HG03469 (cell line): ENCODE measurements at regions not wholly inside any gene's neighbourhood (a gene's known extent, or its start where the extent isn't known, plus 50 kb on each side); places are given as distances from the start of the nearest gene placed in this dataset.

Source experiments
- ATAC-seq: cut with Tn5 transposase; IDR thresholded peaks from one replicate; pipeline ENCODE4 v1.9.1; 2021; ENCODE audit warnings: mild to moderate bottlenecking, moderate library complexity, moderate number of reproducible peaks; ENCODE audit not compliant: unreplicated experiment

DNA sequence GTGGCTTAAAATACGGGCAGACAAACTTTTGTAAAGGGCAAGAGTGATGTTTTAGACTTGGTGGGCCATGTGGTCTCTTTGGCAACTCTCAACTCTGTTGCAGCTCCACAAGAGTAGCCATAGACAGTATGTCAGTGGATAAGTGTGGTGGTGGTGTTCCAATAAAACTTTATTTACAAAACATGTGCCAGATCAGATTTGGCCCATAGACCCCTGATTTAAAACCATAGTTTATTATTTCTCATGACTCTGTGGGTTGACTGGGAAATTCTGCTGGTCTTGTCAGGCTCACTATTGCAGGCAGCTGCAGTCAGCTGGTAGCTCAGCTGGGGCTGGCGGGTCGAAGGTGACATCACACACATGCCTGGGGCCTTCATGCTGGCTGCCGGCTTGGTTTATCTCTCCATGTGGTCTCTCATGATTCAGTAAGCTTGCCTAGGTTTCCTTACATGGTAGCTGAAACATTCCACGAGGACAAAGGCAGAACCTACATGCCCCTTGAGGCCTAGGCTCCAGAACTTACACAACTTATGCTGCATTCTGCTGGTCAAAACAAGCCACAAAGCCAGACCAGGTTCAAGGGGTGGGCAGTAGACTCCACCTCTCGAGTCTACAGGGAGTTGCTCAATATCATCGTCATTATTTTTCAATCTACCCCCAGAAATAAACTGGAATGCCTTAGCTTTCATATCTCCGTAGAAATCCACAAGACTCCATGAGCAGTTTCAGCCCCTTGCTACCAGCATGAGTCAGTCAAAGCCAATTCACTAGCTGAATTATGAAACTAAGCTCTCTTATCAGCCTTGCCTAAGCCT lies 245.7 kb downstream of the WDR11 start:
- ATAC-seq = no peak

GRCh38 chr10:121098211-121098610 lies 247.0 kb downstream of the WDR11 start:
- no peak for ATAC-seq

DNA sequence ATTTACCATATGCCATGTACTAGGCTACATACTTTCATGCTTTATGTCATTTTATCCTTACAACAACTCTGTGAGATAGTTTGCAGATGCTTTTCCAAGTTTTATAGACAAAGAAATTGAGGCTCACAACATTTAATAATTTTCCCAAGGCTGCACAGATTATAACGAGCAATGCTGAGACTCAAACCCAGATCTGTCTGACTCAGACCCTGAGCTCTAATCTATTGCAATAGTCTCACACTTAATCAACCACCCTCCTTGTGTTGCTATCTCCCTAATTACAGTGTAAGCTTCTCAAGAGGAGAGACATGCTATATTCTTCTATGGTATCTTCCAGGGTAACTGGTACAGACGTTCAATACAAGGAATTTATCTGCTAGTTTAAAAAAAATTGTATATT lies 247.6 kb downstream of the WDR11 start:
- no peak for ATAC-seq

DNA sequence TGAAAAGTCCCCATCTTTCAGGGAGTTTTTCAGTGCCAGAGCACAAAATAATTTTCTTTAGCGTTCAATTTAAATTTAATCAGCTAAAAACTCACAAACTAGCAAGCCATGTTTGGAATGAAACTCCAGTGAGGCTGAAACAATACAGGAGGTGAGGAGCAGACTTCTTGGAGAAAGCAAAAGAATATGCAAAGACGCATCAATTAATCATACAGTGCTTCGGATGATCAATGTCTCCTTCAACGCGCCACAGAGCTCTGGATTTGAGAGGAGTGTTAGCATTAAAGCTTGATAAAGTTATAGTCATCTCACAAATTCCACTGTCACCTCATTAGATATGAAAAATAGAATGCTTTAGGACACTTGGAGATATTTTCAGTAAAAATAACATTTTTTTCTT lies 248.0 kb downstream of the WDR11 start:
- no peak for ATAC-seq

- no peak for ATAC-seq
Measured at GRCh38 chr10:121099592-121099991, 248.4 kb downstream of the WDR11 start.

GRCh38 chr10:121101561-121101960 lies 250.4 kb downstream of the WDR11 start:
- no peak for ATAC-seq

- ATAC-seq = no peak
Measured at GRCh38 chr10:121102706-121103105, 251.5 kb downstream of the WDR11 start.

DNA sequence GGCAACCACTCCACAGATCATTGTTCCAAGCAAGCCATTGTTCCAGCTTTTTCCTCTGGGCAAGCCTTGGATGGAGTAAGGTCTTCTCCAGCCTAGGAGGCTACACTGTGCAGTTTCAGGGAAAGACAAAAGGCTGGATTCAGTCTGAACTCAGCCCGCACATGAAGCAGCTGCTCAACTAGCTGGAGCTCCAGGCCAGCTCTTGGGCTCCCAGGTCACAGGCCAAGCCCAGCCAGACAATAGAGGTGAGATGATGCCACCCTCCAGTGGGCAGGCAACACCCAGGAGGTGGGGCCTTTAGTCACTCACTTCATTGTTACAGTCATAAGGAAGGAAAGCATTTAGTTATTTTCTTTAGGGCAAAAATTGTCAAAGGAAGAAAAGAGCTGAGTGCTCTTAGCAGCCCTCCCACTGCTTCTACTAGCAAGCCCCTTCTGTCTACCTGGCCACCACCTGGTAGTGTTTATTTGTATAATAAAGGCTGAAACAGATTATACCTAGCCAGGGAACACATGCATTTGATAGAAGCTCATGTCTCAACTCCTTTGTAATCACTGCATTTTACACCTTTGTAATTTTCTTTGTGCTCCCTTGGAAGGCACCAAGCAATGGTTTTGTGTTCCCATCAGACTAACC lies 253.4 kb downstream of the WDR11 start:
- ATAC-seq = no peak

- ATAC-seq = no peak
Measured at GRCh38 chr10:121106611-121107010, 255.4 kb downstream of the WDR11 start.

GRCh38 chr10:121108051-121108450 lies 256.9 kb downstream of the WDR11 start:
- ATAC-seq = no peak

- no peak for ATAC-seq
Measured at GRCh38 chr10:121110369-121110768, 259.2 kb downstream of the WDR11 start.

- no peak for ATAC-seq
Measured at GRCh38 chr10:121112136-121112535, 261.0 kb downstream of the WDR11 start.

DNA sequence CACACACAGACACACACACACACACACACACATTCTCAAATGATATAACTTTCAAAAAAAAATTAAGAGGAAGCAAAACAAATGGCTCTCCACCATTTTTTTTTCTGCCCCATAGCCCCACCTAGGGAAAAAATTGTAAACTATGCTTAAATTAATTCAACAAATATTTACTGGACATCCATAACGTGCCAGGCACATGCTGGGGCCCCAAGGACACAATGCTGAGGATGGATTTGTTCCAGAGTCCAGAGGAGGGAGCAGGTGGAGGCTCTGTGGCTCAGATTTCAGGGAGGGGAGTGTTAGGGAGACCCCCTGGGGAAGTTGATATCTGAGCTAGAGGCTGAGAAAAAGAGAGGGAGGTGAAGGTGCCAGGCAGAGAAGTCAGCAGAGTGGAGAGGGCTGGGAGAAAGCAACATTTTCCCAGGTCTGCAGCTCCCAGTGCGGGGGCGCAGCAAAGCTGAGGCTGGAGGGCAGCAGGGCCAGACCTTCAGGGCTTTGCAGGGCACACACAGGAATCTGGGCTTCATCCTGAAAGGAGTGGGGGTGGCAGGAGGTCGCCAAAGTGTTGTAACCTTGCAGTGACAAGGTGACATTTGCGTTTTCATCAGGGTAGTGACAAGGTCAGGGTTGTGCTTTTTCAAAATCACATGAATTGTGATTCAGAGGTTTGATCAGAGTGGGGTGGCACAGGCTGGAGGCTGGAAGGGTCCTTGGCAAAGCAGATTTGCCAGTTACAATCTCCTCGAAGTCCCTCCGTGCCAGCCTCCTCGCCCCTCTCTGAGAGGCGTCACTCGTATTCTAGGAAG lies 261.6 kb downstream of the WDR11 start:
- ATAC-seq = no peak

GRCh38 chr10:121113385-121113696 lies 262.2 kb downstream of the WDR11 start:
- ATAC-seq = no peak

DNA sequence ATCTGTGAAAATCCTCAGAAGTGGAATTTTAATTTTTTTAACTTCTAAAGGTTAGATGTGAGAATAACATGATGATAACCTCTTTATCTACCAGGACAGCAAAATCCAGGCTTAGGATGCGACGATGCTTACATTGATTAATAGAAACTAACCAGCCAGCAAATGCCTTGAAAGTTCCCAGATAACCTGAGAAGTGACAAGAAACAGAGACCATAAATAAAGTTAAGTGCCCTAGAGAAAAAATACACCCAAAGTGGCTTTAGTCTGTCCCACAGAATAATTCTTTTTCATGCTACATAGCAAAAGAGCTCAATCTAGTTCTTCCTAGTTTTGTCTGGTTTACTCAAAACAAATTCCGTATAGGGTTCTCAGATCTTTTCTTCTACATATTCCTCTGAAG lies 262.7 kb downstream of the WDR11 start:
- ATAC-seq = no peak

GRCh38 chr10:121115154-121115553 lies 264.0 kb downstream of the WDR11 start:
- ATAC-seq = no peak

- no peak for ATAC-seq
Measured at GRCh38 chr10:121121462-121121861, 270.3 kb downstream of the WDR11 start.

- no peak for ATAC-seq
Measured at GRCh38 chr10:121127151-121127906, 276.2 kb downstream of the WDR11 start.

- ATAC-seq = no peak
Measured at GRCh38 chr10:121128164-121128563, 277.0 kb downstream of the WDR11 start.

- ATAC-seq = no peak
Measured at GRCh38 chr10:121129266-121129665, 278.1 kb downstream of the WDR11 start.

GRCh38 chr10:121130382-121130781 lies 279.2 kb downstream of the WDR11 start:
- ATAC-seq = no peak
